ENCODE measurements at regions not wholly inside any gene's neighbourhood (a gene's known extent, or its start where the extent isn't known, plus 50 kb on each side); places are given as distances from the start of the nearest gene placed in this dataset.
"Not testable (repeated sequence)": the region's sequence is repeated elsewhere in the genome, so short reads cannot be mapped to it uniquely, and the experiment has no call there.

GRCh38 chr14:89534902-89535685 is 118.1 kb upstream of the FOXN3 start:
- no peak for DNase-seq (ENCODE audit: low read depth in 2 of 3, low spot score in 2 of 3)

DNA sequence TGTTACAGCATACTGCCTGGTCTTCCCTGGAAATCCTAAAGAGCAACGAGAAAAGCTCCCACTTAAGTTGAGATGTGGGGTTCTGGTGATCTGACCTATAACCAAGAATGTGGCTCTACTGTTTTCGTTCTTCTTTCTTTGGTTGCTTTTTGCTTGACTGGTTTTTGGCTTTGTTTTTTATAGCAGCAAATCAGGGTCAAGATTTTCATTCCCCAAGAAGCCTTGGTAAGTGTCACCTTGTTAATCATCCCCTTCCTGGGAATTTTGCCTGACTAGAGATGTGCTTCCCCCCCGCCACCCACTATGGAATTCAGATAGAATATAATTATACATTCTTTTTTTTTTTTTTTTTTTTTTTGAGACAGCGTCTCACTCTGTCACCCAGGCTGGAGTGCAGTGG is 116.7 kb upstream of the FOXN3 start:
- no peak for DNase-seq (ENCODE audit: low read depth in 2 of 3, low spot score in 2 of 3)

DNA sequence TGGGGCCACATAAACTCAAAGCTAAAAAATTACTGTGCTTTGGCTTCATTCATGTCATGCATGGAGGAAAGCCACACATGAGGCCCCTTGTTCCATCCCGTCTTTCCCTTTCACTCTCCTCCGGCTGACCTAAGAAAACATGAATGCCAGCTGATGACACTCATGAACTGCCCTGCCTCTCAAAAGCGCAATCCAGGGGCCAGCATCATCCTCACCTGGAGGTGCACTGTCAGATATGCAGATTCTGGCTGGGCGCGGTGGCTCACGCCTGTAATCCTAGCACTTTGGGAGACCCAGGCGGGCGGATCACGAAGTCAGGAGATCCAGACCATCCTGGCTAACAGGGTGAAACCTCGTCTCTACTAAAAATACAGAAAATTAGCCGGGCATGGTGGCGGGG is 116.1 kb upstream of the FOXN3 start:
- DNase-seq (ENCODE audit: low read depth in 2 of 3, low spot score in 2 of 3), result no peak

- no peak for DNase-seq (ENCODE audit: low read depth in 2 of 3, low spot score in 2 of 3)
Measured at GRCh38 chr14:89531661-89532335, 114.8 kb upstream of the FOXN3 start.

DNA sequence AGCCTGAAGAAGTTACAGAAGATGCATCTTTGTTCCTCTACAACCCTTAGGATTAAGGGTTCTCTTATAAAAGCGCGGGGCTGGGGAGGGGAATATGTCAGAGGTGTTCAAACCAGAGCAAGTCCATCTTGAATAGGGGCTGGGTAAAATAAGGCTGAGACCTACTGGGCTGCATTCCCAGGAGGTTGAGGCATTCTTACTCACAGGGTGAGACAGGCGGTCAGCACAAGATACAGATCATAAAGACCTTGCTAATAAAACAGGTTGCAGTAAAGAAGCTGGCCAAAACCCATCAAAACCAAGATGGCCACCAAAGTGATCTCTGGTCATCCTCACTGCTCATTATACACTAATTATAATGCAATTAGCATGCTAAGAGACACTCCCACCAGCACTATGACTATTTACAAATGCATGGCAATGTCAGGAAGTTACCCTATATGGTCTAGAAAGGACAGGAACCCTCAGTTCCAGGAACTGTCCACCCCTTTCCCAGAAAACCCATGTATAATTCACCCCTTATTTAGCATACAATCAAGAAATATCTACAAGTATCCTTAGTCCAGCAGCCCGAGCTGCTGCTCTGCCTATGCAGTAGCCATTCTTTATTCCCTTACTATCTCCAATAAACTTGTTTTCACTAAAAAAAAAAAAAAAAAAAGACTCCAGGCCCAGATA is 108.1 kb upstream of the FOXN3 start:
- no peak for DNase-seq (ENCODE audit: low read depth in 2 of 3, low spot score in 2 of 3)

DNA sequence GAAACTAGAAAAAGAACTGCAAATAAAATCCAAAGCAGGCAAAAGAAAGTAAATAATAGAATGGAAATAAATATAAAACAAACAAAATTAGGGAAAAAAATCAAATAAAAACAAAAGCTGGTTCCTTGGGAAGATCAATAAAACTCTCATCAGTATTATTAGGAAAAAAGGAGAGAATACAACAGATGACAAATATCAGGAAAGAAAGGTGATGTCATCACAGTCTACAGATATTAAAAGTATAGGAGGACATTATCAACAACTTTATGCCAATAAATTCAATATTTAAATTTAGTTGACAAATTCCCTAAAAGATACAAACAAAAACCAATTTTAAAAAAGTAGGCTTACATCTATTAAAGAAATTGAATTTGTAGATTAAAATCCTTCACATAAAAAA is 107.4 kb upstream of the FOXN3 start:
- DNase-seq (ENCODE audit: low read depth in 2 of 3, low spot score in 2 of 3), result no peak

GRCh38 chr14:89521988-89522387 is 105.0 kb upstream of the FOXN3 start:
- DNase-seq (ENCODE audit: low read depth in 2 of 3, low spot score in 2 of 3), result no peak

GRCh38 chr14:89519040-89519439 is 102.0 kb upstream of the FOXN3 start:
- DNase-seq (ENCODE audit: low read depth in 2 of 3, low spot score in 2 of 3), result no peak

DNA sequence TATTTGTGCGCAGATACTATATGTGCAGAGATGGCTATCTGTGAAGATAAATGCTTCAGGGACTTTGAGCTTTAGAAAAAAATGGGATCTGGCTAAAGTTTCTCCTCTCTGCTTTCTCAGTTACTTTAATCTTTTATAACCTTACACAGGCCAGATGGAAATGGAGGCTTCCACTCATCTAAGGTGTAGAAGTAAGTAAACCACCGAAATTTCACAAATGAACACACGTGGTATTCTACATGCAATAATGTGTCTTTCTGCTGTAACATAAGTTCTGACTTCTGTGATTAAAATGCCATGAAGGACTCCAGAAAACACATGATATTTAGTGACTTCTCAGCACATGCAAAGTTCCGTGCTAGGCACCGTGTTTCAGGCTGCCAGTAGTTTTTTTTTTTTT is 99.1 kb upstream of the FOXN3 start:
- no peak for DNase-seq (ENCODE audit: low read depth in 2 of 3, low spot score in 2 of 3)

DNA sequence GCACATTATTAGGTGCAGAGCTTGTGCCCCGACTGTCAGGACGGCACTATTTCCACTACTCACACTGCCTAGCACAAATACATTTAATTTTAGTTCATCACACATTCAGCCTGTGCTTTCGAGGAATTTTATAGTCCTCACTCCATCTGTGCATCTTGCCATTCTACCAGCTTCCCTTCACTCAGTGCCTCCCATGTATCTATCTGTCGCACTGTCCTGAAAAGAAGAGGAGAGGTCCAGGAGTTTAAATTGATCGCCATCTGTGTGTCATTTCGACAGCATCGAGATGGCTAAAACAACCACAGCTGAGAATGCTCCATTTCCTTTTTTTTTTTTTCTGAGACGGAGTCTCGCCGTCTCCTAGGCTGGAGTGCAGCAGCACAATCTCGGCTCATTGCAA is 97.6 kb upstream of the FOXN3 start:
- no peak for DNase-seq (ENCODE audit: low read depth in 2 of 3, low spot score in 2 of 3)

- no peak for DNase-seq (ENCODE audit: low read depth in 2 of 3, low spot score in 2 of 3)
Measured at GRCh38 chr14:89509891-89510290, 92.9 kb upstream of the FOXN3 start.

DNA sequence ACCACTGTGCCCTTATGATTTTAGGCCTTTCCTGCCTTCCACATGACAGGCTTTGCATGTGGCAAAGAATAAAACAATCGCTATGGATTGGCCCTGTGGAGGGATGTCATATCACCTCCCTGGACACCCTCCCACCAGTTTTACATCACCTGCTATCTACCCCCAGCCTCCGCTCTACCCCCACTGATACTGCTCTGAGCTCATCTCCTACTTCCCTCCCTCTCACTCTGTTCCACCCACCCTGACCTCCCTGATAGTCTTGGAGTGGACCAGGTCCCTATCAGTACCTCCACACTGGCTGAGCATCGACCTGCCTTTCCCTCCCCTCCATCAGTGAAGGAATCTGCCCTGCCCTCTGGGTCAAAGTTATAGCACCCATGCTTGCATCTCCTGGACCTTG is 91.8 kb upstream of the FOXN3 start:
- no peak for DNase-seq (ENCODE audit: low read depth in 2 of 3, low spot score in 2 of 3)

DNA sequence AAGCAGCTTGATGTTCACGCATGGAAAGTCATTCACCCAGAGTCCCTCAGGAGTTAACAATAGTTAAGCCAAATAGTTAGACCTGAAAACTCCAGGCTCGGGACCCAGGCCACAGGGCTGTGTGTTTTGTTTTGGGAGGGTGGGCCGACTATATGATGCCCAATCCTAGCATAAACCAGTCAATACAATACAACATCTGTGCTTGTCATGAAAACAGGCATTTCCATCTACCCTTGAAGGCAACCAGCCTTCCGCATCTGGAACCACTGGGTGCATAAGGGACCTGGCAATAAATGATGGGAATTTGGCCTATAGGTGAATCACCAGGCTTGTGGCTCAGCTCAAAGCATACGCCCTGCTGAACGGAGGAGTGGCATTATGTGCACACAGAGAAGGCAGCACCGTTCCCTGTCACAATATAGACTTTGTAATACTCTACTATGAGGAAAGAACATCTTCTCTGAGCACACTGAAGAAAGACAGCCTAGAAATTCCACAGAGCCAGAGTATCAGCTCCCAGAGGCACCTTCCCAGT is 91.0 kb upstream of the FOXN3 start:
- DNase-seq (ENCODE audit: low read depth in 2 of 3, low spot score in 2 of 3), result no peak

DNA sequence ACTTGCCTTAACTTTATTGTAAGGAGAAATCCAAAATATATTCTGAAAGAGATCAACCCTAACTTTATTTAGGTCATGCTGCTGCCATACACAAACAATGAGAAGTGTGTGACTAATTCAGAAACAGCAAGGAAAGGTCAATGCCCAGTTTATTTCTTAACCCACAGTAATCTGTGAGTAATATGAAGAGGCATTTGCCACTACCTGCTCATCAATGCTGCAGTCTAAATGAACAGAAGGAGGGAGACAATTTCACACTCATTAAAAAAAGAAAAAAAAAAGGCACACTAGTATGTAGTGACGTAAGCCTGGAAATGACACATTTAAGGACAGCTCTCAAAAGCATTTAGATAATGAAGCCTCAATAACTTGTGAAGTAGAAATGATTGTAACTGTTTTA is 90.5 kb upstream of the FOXN3 start:
- DNase-seq (ENCODE audit: low read depth in 2 of 3, low spot score in 2 of 3), result no peak

DNA sequence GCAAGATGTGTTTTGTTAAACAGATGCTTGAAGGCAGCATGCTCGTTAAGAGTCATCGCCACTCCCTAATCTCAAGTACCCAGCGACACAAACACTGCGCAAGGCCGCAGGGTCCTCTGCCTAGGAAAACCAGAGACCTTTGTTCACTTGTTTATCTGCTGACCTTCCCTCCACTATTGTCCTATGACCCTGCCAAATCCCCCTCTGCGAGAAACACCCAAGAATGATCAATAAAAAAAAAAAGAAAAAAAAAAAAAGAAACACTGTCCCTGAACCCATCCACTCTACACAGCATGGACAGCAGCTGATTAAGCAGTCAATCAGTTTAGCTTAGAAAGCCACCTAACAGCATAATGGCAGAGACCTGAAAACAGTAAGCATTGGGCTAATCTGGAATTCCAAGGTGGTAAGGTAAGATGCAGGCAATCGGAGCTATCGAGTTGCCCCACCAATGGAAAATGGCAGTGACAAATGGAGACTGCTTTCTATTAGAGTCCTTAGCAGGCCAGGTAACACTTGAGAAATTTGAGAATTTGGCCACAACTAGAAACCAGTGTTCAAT is 89.9 kb upstream of the FOXN3 start:
- not testable (repeated sequence) for DNase-seq (ENCODE audit: low read depth in 2 of 3, low spot score in 2 of 3)

GRCh38 chr14:89504602-89505313 is 87.7 kb upstream of the FOXN3 start:
- DNase-seq (ENCODE audit: low read depth in 2 of 3, low spot score in 2 of 3), result no peak

- no peak for DNase-seq (ENCODE audit: low read depth in 2 of 3, low spot score in 2 of 3)
Measured at GRCh38 chr14:89504091-89504490, 87.1 kb upstream of the FOXN3 start.

DNA sequence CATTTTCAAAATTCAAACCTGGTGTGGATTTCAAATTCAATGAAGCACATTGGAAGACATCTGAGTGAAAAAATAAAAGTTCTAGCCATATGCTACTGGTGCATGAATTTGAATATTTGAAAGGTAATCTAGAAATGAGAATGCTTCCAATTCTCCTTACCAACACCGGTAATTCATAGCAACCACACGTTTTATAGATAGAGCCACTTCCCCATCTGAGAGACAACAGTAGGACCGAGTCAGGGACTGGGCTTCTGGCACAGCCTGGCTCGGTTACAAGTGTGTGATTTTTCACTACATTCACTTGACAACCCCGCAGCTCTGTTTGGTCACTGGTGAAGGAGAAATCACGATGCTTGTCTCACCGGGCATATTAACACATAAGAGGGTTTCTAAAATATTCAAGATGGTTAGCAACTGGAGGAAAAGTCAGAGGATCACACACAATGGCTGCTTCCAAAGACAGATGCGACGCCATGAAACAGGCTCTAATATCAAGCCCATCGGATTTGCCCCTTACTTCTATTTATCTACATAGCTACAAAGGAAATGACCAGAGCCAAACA is 86.5 kb upstream of the FOXN3 start:
- DNase-seq (ENCODE audit: low read depth in 2 of 3, low spot score in 2 of 3), result no peak

GRCh38 chr14:89502966-89503365 is 85.9 kb upstream of the FOXN3 start:
- DNase-seq (ENCODE audit: low read depth in 2 of 3, low spot score in 2 of 3), result no peak

GRCh38 chr14:89501381-89501780 is 84.3 kb upstream of the FOXN3 start:
- no peak for DNase-seq (ENCODE audit: low read depth in 2 of 3, low spot score in 2 of 3)

- no peak for DNase-seq (ENCODE audit: low read depth in 2 of 3, low spot score in 2 of 3)
Measured at GRCh38 chr14:89500303-89500702, 83.3 kb upstream of the FOXN3 start.

Measured in activated CD8-positive, alpha-beta memory T cell treated with anti-CD3 and anti-CD28 coated beads for 48 hours (primary cell).